Endothelial cell of umbilical vein (primary cell): ENCODE measurements at regions not wholly inside any gene's neighbourhood (a gene's known extent, or its start where the extent isn't known, plus 50 kb on each side); places are given as distances from the start of the nearest gene placed in this dataset.

ENCODE experiments used
- BruUV-seq: library from RNA; stranded (reverse); fragments of 400-500 nt; replicated peaks from 2 replicates; lab custom pipeline; 2021; lab: Mats Ljungman, UMichigan
- CTCF ChIA-PET: fragments of 300-600, 350-600 bp; sonication (Branson Sonifier 250); formaldehyde crosslinking; loops from one replicate; lab custom pipeline; 2021; ENCODE audit warnings: antibody characterized with exemption, inconsistent platforms; lab: Charles Lee
- POLR2A ChIA-PET: fragments of 300-600, 350-600 bp; sonication (Branson Sonifier 250); formaldehyde crosslinking; loops from one replicate; lab custom pipeline; 2021; ENCODE audit warnings: antibody characterized with exemption, inconsistent platforms; lab: Charles Lee
- DNase-seq: peaks from one replicate; pipeline ENCODE4 v3.0.0-alpha.2; 2011; ENCODE audit warnings: low read depth, low spot score
- FAIRE-seq: peaks from 2 replicates; lab custom pipeline; 2011; peaks lifted over from hg19 to GRCh38; lab: Jason Lieb, UNC
- H2AFZ ChIP-seq: 2 replicates; pipeline ENCODE4 v1.6.0; 2012; ENCODE audit warnings: low read depth, low read length, control low read depth, inconsistent platforms
- H3K27ac ChIP-seq: 2 replicates; pipeline ENCODE4 v1.5.1; 2011; ENCODE audit warnings: low read depth, mild to moderate bottlenecking, control low read depth, low read length, moderate library complexity; ENCODE audit not compliant: insufficient read depth
- H3K27me3 ChIP-seq, 2 experiments: 2 replicates each; pipeline versions ENCODE4 v1.6.0 to v1.6.1; 2011; ENCODE audit warnings: low read length in 2 of 2, mixed read lengths in 1 of 2; ENCODE audit not compliant: control insufficient read depth in 2 of 2, insufficient read depth in 2 of 2
- H3K36me3 ChIP-seq, 2 experiments: 2 replicates in 1 of 2; 3 replicates in 1 of 2; pipeline ENCODE4 v1.5.1; 2011; ENCODE audit warnings: low read length in 2 of 2, mild to moderate bottlenecking in 1 of 2, moderate library complexity in 1 of 2; ENCODE audit not compliant: control insufficient read depth in 2 of 2, insufficient read depth in 2 of 2; ENCODE audit errors: extremely low read depth in 1 of 2
- H3K4me1 ChIP-seq: 3 replicates; pipeline ENCODE4 v1.5.1; 2011; ENCODE audit warnings: mild to moderate bottlenecking, low read length; ENCODE audit not compliant: control insufficient read depth, insufficient read depth; ENCODE audit errors: extremely low read depth
- H3K4me2 ChIP-seq: 2 replicates; pipeline ENCODE4 v1.6.1; 2011; ENCODE audit warnings: low read length, control low read depth, mixed read lengths; ENCODE audit not compliant: insufficient read depth
- H3K4me3 ChIP-seq, 3 experiments: fragments of 200-600 bp in 1 of 3; sonication (generic), shearing (Covaris generic) in 1 of 3; replicated peaks in 1 of 3; 2 replicates each; pipeline ENCODE4 v1.5.1; 2011 to 2016; ENCODE audit warnings: control low read depth in 3 of 3, low read length in 3 of 3, mild to moderate bottlenecking in 2 of 3, inconsistent platforms in 1 of 3, low read depth in 1 of 3, moderate library complexity in 1 of 3; ENCODE audit not compliant: insufficient read depth in 1 of 3
- H3K79me2 ChIP-seq: 2 replicates; pipeline ENCODE4 v1.6.0; 2012; ENCODE audit warnings: low read length, inconsistent platforms; ENCODE audit not compliant: control insufficient read depth, insufficient read depth
- H3K9ac ChIP-seq: replicated peaks from 2 replicates; pipeline ENCODE3; 2011; ENCODE audit warnings: low read length, control low read depth; ENCODE audit not compliant: insufficient read depth; ENCODE audit errors: extremely low read depth
- H3K9me1 ChIP-seq: replicated peaks from 3 replicates; pipeline ENCODE4 v1.6.0; 2011; ENCODE audit warnings: mild to moderate bottlenecking, low read length; ENCODE audit not compliant: control insufficient read depth, insufficient read depth; ENCODE audit errors: extremely low read depth
- H3K9me3 ChIP-seq: replicated peaks from 2 replicates; pipeline ENCODE4 v1.5.1; 2012; ENCODE audit warnings: low read length, inconsistent platforms; ENCODE audit not compliant: control insufficient read depth, insufficient read depth
- H4K20me1 ChIP-seq: replicated peaks from 2 replicates; pipeline ENCODE3; 2011; ENCODE audit warnings: mild to moderate bottlenecking, low read length; ENCODE audit not compliant: control insufficient read depth, insufficient read depth; ENCODE audit errors: extremely low read depth
- CTCF ChIP-seq, 2 donors: IDR thresholded peaks; 1 replicate in 1 of 2; 2 replicates in 1 of 2; pipeline ENCODE4 v1.5.1; 2011; ENCODE audit warnings: low read length in 2 of 2, mild to moderate bottlenecking in 2 of 2, moderate library complexity in 2 of 2, control low read depth in 1 of 2, inconsistent platforms in 1 of 2, low read depth in 1 of 2; ENCODE audit not compliant: insufficient read depth in 1 of 2; ENCODE audit errors: extremely low read depth in 1 of 2
- EZH2 ChIP-seq: IDR thresholded peaks from 2 replicates; pipeline ENCODE4 v1.6.1; 2012; ENCODE audit warnings: borderline replicate concordance, low read depth, mild to moderate bottlenecking, moderate library complexity, low read length, inconsistent platforms; ENCODE audit not compliant: severe bottlenecking
- FOS ChIP-seq: IDR thresholded peaks from 2 replicates; pipeline ENCODE4 v1.6.1; 2011; ENCODE audit warnings: mild to moderate bottlenecking, low read length, moderate library complexity, borderline replicate concordance; ENCODE audit not compliant: insufficient read depth
- GATA2 ChIP-seq: IDR thresholded peaks from 2 replicates; pipeline ENCODE4 v1.7.0; 2011; ENCODE audit warnings: low read depth, mild to moderate bottlenecking, moderate library complexity, mixed read lengths, low read length; ENCODE audit not compliant: insufficient read length, insufficient read depth
- JUN ChIP-seq: IDR thresholded peaks from 2 replicates; pipeline ENCODE4 v1.6.1; 2011; ENCODE audit warnings: borderline replicate concordance, low read depth; ENCODE audit not compliant: insufficient read length, insufficient read depth
- MAX ChIP-seq: IDR thresholded peaks from 2 replicates; pipeline ENCODE4 v1.6.1; 2011; ENCODE audit not compliant: insufficient read depth, insufficient read length
- MYC ChIP-seq: IDR thresholded peaks from one replicate; pipeline ENCODE4 v1.6.1; 2011; ENCODE audit warnings: mild to moderate bottlenecking, low read depth, low read length
- POLR2A ChIP-seq: IDR thresholded peaks from 2 replicates; pipeline ENCODE4 v1.6.1; 2012; ENCODE audit warnings: low read depth, mild to moderate bottlenecking, control low read depth, low read length
- POLR2AphosphoS5 ChIP-seq: IDR thresholded peaks from 2 replicates; pipeline ENCODE4 v1.6.1; 2012; ENCODE audit warnings: low read depth, mild to moderate bottlenecking, control low read depth, low read length, moderate library complexity; ENCODE audit not compliant: insufficient read depth
- dilution Hi-C: fragments of 300-500 bp; cut with MboI; formaldehyde crosslinking; loops from one replicate; pipeline ENCODE4 v1.15.0; 2019; ENCODE audit warnings: low sequenced_read_pairs; ENCODE audit not compliant: extremely low pct_ligation_motif_present
- intact Hi-C: fragments of 100-400 bp; cut with micrococcal nuclease; formaldehyde crosslinking; loops from one replicate; pipeline ENCODE4 v1.10.0; 2022

GRCh38 chr12:107929436-107929835 is 154.9 kb downstream of the ASCL4 start:
- H2AFZ ChIP-seq, result no peak overlapping the region
- TF ChIP-seq MYC (no peak), CTCF (IDR thresholded peaks at IDR 0.05; ENCODE audit: extremely low read depth in 1 of 2, insufficient read depth in 1 of 2, low read depth in 1 of 2, low read length in 2 of 2) (no peak), MAX (no peak), GATA2 (no peak), EZH2 (no peak), POLR2A (no peak), POLR2AphosphoS5 (no peak), JUN (no peak), FOS (no peak)
- no peak overlapping the region for H3K27ac ChIP-seq
- H3K9me1 ChIP-seq, result no peaks in the 10 kb centered on the region
- no peak overlapping the region for H3K4me2 ChIP-seq
- no peak for DNase-seq
- ChIA-PET POLR2A (no interaction called here), CTCF (no interaction called here)
- H3K4me1 ChIP-seq, result no peaks in the 10 kb centered on the region
- H3K36me3 ChIP-seq, result no peaks in the 10 kb centered on the region
- no peaks in the 10 kb centered on the region for H3K27me3 ChIP-seq
- no peak for FAIRE-seq
- no peak overlapping the region for H3K9ac ChIP-seq
- BruUV-seq, result no TSS peak
- H3K79me2 ChIP-seq, result no peaks in the 10 kb centered on the region
- intact Hi-C loops, result no loop called here
- dilution Hi-C loops, result no loop called here
- H4K20me1 ChIP-seq, result no peaks in the 10 kb centered on the region
- H3K4me3 ChIP-seq, result no peak overlapping the region
- H3K9me3 ChIP-seq, result no peaks in the 10 kb centered on the region
